Panc1 (cell line): ENCODE measurements at regions not wholly inside any gene's neighbourhood (a gene's known extent, or its start where the extent isn't known, plus 50 kb on each side); places are given as distances from the start of the nearest gene placed in this dataset.

Experiments
- ATAC-seq: fragments of 200-7000 bp; cut with Tn5 transposase; 2 replicates; pipeline ENCODE4 v1.9.1; 2020; ENCODE audit warnings: mild to moderate bottlenecking, moderate library complexity
- BruUV-seq: library from RNA; stranded (reverse); fragments of 400-500 nt; replicated peaks from 2 replicates; lab custom pipeline; 2021; lab: Mats Ljungman, UMichigan
- CTCF ChIA-PET: fragments of 300-600 bp; sonication (Branson Sonifier 250); formaldehyde crosslinking; loops from one replicate; lab custom pipeline; 2022; ENCODE audit warnings: antibody characterized with exemption; lab: Charles Lee
- POLR2A ChIA-PET: fragments of 300-600 bp; sonication (Branson Sonifier 250); formaldehyde crosslinking; loops from one replicate; lab custom pipeline; 2022; ENCODE audit warnings: antibody characterized with exemption; lab: Charles Lee
- DNase-seq: peaks from one replicate; pipeline ENCODE4 v3.0.0-alpha.2; 2010; ENCODE audit warnings: low read depth, low spot score
- H3K27ac ChIP-seq: 2 replicates; pipeline ENCODE4 v1.5.1; 2011; ENCODE audit warnings: mild to moderate bottlenecking, low read length, inconsistent platforms
- H3K27me3 ChIP-seq: fragments of 200-500 bp; sonication (Bioruptor generic); 2 replicates; pipeline ENCODE4 v1.6.0; 2014; ENCODE audit warnings: low read length, inconsistent platforms; ENCODE audit not compliant: control insufficient read depth, insufficient read depth
- H3K36me3 ChIP-seq: fragments of 200-500 bp; sonication (Bioruptor generic); 2 replicates; pipeline ENCODE4 v1.5.1; 2014; ENCODE audit warnings: inconsistent platforms, mild to moderate bottlenecking, low read length, moderate library complexity; ENCODE audit not compliant: control insufficient read depth, insufficient read depth
- H3K4me1 ChIP-seq: 2 replicates; pipeline ENCODE4 v1.5.1; 2011; ENCODE audit warnings: inconsistent platforms, mild to moderate bottlenecking, low read length, moderate library complexity; ENCODE audit not compliant: control insufficient read depth, insufficient read depth
- H3K4me3 ChIP-seq, 2 experiments: 2 replicates each; pipeline ENCODE4 v1.5.1; 2011 to 2012; ENCODE audit warnings: low read depth in 2 of 2, low read length in 2 of 2, mild to moderate bottlenecking in 2 of 2, inconsistent platforms in 1 of 2, moderate library complexity in 1 of 2
- H3K9me3 ChIP-seq: fragments of 200-500 bp; sonication (Bioruptor generic); 2 replicates; pipeline ENCODE4 v1.5.1; 2014; ENCODE audit warnings: low read depth, mild to moderate bottlenecking, inconsistent platforms, low read length, moderate library complexity; ENCODE audit not compliant: control insufficient read depth, insufficient read depth
- POLR2AphosphoS5 ChIP-seq: IDR thresholded peaks from 2 replicates; pipeline ENCODE4 v1.6.1; 2012; ENCODE audit warnings: mild to moderate bottlenecking, low read depth, low read length, moderate library complexity
- SIN3A ChIP-seq: IDR thresholded peaks from 2 replicates; pipeline ENCODE4 v1.6.1; 2012; ENCODE audit warnings: low read depth, mild to moderate bottlenecking, low read length, moderate library complexity, borderline replicate concordance; ENCODE audit not compliant: insufficient read depth
- TCF7L2 ChIP-seq: IDR thresholded peaks from 2 replicates; pipeline ENCODE4 v1.6.1; 2011; ENCODE audit warnings: mild to moderate bottlenecking, low read depth, low read length, inconsistent platforms
- in situ Hi-C: cut with HindIII; loops from 2 replicates; pipeline ENCODE4 v1.10.0; 2016; ENCODE audit warnings: low sequenced_read_pairs, low pct_unique_long_range_greater_than_20kb
- intact Hi-C: fragments of 100-400 bp; cut with micrococcal nuclease; formaldehyde crosslinking; loops from one replicate; pipeline ENCODE4 v1.10.0; 2022; ENCODE audit not compliant: unreplicated experiment
- TF ChIP-seq, protein P1 (sequence below), 2 experiments: IDR thresholded peaks; 2 replicates each; pipeline ENCODE4 v1.6.1; 2011 to 2012; ENCODE audit warnings: low read depth in 2 of 2, control low read depth in 1 of 2, low read length in 1 of 2, mild to moderate bottlenecking in 1 of 2, moderate library complexity in 1 of 2; ENCODE audit not compliant: insufficient read depth in 1 of 2
- TF ChIP-seq, protein P2 (sequence below): fragments of 450-650 bp; IDR thresholded peaks from 2 replicates; pipeline ENCODE4 v1.5.1; 2017; ENCODE audit warnings: mild to moderate bottlenecking

DNA sequence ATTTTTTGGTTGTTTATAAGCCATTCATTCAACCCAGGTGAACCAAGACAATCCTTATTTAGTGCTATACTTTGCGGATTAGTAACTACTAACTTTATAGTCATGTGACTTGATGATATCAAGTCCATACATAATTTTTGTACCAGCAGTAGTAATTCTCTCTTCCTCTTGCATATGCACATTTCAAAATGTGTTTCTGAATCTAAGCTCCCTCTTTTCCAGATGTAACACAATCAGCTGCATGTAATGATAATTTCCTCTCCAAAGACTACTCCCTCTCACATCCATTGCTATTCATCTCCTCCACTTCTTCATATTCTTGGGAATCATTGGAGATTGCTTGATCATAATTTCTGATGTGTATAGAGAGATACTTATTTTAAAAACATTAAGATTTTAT lies 510.1 kb upstream of the CDH18 start:
- H3K4me1 ChIP-seq: no peaks in the 10 kb centered on the region
- H3K9me3 ChIP-seq: no peaks in the 10 kb centered on the region
- no TSS peak for BruUV-seq
- TF ChIP-seq, protein P1, sequence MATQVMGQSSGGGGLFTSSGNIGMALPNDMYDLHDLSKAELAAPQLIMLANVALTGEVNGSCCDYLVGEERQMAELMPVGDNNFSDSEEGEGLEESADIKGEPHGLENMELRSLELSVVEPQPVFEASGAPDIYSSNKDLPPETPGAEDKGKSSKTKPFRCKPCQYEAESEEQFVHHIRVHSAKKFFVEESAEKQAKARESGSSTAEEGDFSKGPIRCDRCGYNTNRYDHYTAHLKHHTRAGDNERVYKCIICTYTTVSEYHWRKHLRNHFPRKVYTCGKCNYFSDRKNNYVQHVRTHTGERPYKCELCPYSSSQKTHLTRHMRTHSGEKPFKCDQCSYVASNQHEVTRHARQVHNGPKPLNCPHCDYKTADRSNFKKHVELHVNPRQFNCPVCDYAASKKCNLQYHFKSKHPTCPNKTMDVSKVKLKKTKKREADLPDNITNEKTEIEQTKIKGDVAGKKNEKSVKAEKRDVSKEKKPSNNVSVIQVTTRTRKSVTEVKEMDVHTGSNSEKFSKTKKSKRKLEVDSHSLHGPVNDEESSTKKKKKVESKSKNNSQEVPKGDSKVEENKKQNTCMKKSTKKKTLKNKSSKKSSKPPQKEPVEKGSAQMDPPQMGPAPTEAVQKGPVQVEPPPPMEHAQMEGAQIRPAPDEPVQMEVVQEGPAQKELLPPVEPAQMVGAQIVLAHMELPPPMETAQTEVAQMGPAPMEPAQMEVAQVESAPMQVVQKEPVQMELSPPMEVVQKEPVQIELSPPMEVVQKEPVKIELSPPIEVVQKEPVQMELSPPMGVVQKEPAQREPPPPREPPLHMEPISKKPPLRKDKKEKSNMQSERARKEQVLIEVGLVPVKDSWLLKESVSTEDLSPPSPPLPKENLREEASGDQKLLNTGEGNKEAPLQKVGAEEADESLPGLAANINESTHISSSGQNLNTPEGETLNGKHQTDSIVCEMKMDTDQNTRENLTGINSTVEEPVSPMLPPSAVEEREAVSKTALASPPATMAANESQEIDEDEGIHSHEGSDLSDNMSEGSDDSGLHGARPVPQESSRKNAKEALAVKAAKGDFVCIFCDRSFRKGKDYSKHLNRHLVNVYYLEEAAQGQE (IDR thresholded peaks at IDR 0.05; ENCODE audit: insufficient read depth in 1 of 2, low read depth in 2 of 2, low read length in 1 of 2): no peak
- TF ChIP-seq SIN3A (no peak), TCF7L2 (no peak), POLR2AphosphoS5 (no peak)
- TF ChIP-seq, protein P2, sequence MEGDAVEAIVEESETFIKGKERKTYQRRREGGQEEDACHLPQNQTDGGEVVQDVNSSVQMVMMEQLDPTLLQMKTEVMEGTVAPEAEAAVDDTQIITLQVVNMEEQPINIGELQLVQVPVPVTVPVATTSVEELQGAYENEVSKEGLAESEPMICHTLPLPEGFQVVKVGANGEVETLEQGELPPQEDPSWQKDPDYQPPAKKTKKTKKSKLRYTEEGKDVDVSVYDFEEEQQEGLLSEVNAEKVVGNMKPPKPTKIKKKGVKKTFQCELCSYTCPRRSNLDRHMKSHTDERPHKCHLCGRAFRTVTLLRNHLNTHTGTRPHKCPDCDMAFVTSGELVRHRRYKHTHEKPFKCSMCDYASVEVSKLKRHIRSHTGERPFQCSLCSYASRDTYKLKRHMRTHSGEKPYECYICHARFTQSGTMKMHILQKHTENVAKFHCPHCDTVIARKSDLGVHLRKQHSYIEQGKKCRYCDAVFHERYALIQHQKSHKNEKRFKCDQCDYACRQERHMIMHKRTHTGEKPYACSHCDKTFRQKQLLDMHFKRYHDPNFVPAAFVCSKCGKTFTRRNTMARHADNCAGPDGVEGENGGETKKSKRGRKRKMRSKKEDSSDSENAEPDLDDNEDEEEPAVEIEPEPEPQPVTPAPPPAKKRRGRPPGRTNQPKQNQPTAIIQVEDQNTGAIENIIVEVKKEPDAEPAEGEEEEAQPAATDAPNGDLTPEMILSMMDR: no peak
- DNase-seq (no peak), ATAC-seq (no peak)
- no peaks in the 10 kb centered on the region for H3K27me3 ChIP-seq
- in situ Hi-C loops (no loop called here), intact Hi-C loops (no loop called here)
- ChIA-PET CTCF (no interaction called here), POLR2A (no interaction called here)
- no peak overlapping the region for H3K27ac ChIP-seq
- no peak overlapping the region for H3K4me3 ChIP-seq
- H3K36me3 ChIP-seq: no peaks in the 10 kb centered on the region

DNA sequence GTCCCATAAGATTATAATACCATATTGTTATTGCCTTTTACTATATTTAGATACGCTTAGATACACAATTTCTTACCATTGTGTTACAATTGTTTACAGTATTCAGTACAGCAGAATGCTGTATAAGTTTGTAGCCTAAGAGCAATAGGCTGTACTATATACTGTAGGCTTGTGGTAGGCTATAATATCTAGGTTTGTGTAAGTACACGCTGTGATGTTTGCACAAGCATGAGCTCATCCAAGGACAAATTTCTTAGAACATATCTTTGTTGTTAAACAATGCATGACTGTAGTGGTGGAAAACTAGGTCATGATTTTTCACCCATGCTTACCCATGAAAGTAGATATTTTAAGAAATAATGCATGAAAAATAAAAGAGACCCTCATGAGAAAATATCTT lies 509.4 kb upstream of the CDH18 start:
- in situ Hi-C loops (no loop called here), intact Hi-C loops (no loop called here)
- Histone ChIP-seq H3K27me3 (no peaks in the 10 kb centered on the region), H3K4me1 (no peaks in the 10 kb centered on the region), H3K36me3 (no peaks in the 10 kb centered on the region), H3K9me3 (no peaks in the 10 kb centered on the region), H3K4me3 (no peak overlapping the region), H3K27ac (no peak overlapping the region)
- TF ChIP-seq, protein P1 (IDR thresholded peaks at IDR 0.05; ENCODE audit: insufficient read depth in 1 of 2, low read depth in 2 of 2, low read length in 1 of 2): no peak
- TF ChIP-seq, protein P2: no peak
- TF ChIP-seq TCF7L2 (no peak), SIN3A (no peak), POLR2AphosphoS5 (no peak)
- no peak for DNase-seq
- ChIA-PET POLR2A (no interaction called here), CTCF (no interaction called here)
- peak; percentile 68 for ATAC-seq
- no TSS peak for BruUV-seq
